ENCODE measurements at regions not wholly inside any gene's neighbourhood (a gene's known extent, or its start where the extent isn't known, plus 50 kb on each side); places are given as distances from the start of the nearest gene placed in this dataset.

- no peaks in the 10 kb centered on the region for H3K4me1 ChIP-seq
- intact Hi-C loops (cut with DNase I): no loop called here
- H3K27me3 ChIP-seq: no peaks in the 10 kb centered on the region
- no peaks in the 10 kb centered on the region for H3K9me3 ChIP-seq
- DNase-seq: no peak
- no peaks in the 10 kb centered on the region for H3K36me3 ChIP-seq
- TF ChIP-seq CTCF (IDR thresholded peaks at IDR 0.05) (no peak), POLR2A (IDR thresholded peaks at IDR 0.05) (no peak)
- no CpG with 5 or more reads among the region's 1 CpG for WGBS, 2 donors
- H3K27ac ChIP-seq: no peak overlapping the region
- no peak overlapping the region for H3K4me3 ChIP-seq
Observed at GRCh38 chr3:82306189-82306588, 544.7 kb upstream of the GBE1 start.

- intact Hi-C loops (cut with DNase I): no loop called here
- Histone ChIP-seq H3K36me3 (no peaks in the 10 kb centered on the region), H3K27me3 (no peaks in the 10 kb centered on the region), H3K4me3 (no peak overlapping the region), H3K9me3 (no peaks in the 10 kb centered on the region), H3K27ac (no peak overlapping the region), H3K4me1 (no peaks in the 10 kb centered on the region)
- 38 to 53% methylated on average over 3 of the region's 3 CpGs for WGBS, 2 donors
- TF ChIP-seq CTCF (IDR thresholded peaks at IDR 0.05): no peak
- TF ChIP-seq POLR2A (IDR thresholded peaks at IDR 0.05): no peak
- no peak for DNase-seq
Observed at GRCh38 chr3:82294609-82295008, 533.2 kb upstream of the GBE1 start.

- Histone ChIP-seq H3K4me3 (no peak overlapping the region), H3K4me1 (no peaks in the 10 kb centered on the region), H3K36me3 (no peaks in the 10 kb centered on the region), H3K27ac (no peak overlapping the region), H3K9me3 (no peaks in the 10 kb centered on the region), H3K27me3 (no peaks in the 10 kb centered on the region)
- DNase-seq: no peak
- intact Hi-C loops (cut with DNase I): no loop called here
- TF ChIP-seq POLR2A (IDR thresholded peaks at IDR 0.05) (no peak), CTCF (IDR thresholded peaks at IDR 0.05) (no peak)
Observed at GRCh38 chr3:82293867-82294266, 532.4 kb upstream of the GBE1 start.

- no peak overlapping the region for H3K4me3 ChIP-seq
- 61 to 63% methylated on average over 1 of the region's 1 CpG for WGBS, 2 donors
- H3K27me3 ChIP-seq: no peaks in the 10 kb centered on the region
- H3K36me3 ChIP-seq: no peaks in the 10 kb centered on the region
- H3K4me1 ChIP-seq: no peaks in the 10 kb centered on the region
- intact Hi-C loops (cut with DNase I): no loop called here
- TF ChIP-seq CTCF (IDR thresholded peaks at IDR 0.05): no peak
- no peak for TF ChIP-seq POLR2A (IDR thresholded peaks at IDR 0.05)
- DNase-seq: no peak
- H3K27ac ChIP-seq: no peak overlapping the region
- H3K9me3 ChIP-seq: no peaks in the 10 kb centered on the region
Observed at GRCh38 chr3:82293435-82293834, 532.0 kb upstream of the GBE1 start.

- TF ChIP-seq CTCF (IDR thresholded peaks at IDR 0.05) (no peak), POLR2A (IDR thresholded peaks at IDR 0.05) (no peak)
- intact Hi-C loops (cut with DNase I): no loop called here
- Histone ChIP-seq H3K4me3 (no peak overlapping the region), H3K4me1 (no peaks in the 10 kb centered on the region), H3K27ac (no peak overlapping the region), H3K36me3 (no peaks in the 10 kb centered on the region), H3K27me3 (no peaks in the 10 kb centered on the region), H3K9me3 (no peaks in the 10 kb centered on the region)
- DNase-seq: no peak
- 73 to 89% methylated on average over 2 to 3 of the region's 3 CpGs for WGBS, 2 donors
Observed at GRCh38 chr3:82287562-82287961, 526.1 kb upstream of the GBE1 start.
